ENCODE measurements at regions not wholly inside any gene's neighbourhood (a gene's known extent, or its start where the extent isn't known, plus 50 kb on each side); places are given as distances from the start of the nearest gene placed in this dataset.

DNA sequence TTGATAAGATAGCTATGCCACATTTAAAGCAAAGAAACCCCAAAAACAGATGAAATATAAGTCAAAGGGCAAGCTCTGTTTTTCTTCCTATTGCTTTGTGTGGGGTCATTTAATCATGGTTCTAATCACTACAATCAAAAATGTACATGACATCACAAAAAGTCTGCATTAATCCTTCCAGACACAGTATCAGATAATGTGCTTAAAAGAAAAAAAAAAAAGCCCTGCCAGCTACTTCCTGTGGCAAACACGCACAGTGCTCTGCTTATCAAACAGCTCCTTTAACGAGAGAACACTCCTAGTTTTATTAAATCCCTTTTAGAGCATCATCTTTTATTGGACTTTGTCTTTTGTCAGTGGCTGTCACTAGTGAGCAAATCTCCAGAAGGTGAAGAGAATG lies 1005.8 kb downstream of the GATA3 start:
- Histone ChIP-seq H3K27ac (replicated peaks) (no peak overlapping the region), H3K4me3 (replicated peaks; ENCODE audit: insufficient read depth, low read length) (no peak overlapping the region), H3K27me3 (ENCODE audit: insufficient read depth, poor library complexity, severe bottlenecking) (no peaks in the 10 kb centered on the region)
- DNase-seq (ENCODE audit: low read depth in 1 of 2, low spot score in 1 of 2), result no peak
- TF ChIP-seq, protein P1, sequence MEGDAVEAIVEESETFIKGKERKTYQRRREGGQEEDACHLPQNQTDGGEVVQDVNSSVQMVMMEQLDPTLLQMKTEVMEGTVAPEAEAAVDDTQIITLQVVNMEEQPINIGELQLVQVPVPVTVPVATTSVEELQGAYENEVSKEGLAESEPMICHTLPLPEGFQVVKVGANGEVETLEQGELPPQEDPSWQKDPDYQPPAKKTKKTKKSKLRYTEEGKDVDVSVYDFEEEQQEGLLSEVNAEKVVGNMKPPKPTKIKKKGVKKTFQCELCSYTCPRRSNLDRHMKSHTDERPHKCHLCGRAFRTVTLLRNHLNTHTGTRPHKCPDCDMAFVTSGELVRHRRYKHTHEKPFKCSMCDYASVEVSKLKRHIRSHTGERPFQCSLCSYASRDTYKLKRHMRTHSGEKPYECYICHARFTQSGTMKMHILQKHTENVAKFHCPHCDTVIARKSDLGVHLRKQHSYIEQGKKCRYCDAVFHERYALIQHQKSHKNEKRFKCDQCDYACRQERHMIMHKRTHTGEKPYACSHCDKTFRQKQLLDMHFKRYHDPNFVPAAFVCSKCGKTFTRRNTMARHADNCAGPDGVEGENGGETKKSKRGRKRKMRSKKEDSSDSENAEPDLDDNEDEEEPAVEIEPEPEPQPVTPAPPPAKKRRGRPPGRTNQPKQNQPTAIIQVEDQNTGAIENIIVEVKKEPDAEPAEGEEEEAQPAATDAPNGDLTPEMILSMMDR (IDR thresholded peaks at IDR 0.05; ENCODE audit: insufficient read depth, low read length), result no peak
- TF ChIP-seq POLR2AphosphoS5 (IDR thresholded peaks at IDR 0.05; ENCODE audit: low read depth) (no peak), SPI1 (IDR thresholded peaks at IDR 0.05; ENCODE audit: borderline replicate concordance, low read depth) (no peak), GABPA (IDR thresholded peaks at IDR 0.05; ENCODE audit: low read depth) (no peak)
- TF ChIP-seq, protein P2, sequence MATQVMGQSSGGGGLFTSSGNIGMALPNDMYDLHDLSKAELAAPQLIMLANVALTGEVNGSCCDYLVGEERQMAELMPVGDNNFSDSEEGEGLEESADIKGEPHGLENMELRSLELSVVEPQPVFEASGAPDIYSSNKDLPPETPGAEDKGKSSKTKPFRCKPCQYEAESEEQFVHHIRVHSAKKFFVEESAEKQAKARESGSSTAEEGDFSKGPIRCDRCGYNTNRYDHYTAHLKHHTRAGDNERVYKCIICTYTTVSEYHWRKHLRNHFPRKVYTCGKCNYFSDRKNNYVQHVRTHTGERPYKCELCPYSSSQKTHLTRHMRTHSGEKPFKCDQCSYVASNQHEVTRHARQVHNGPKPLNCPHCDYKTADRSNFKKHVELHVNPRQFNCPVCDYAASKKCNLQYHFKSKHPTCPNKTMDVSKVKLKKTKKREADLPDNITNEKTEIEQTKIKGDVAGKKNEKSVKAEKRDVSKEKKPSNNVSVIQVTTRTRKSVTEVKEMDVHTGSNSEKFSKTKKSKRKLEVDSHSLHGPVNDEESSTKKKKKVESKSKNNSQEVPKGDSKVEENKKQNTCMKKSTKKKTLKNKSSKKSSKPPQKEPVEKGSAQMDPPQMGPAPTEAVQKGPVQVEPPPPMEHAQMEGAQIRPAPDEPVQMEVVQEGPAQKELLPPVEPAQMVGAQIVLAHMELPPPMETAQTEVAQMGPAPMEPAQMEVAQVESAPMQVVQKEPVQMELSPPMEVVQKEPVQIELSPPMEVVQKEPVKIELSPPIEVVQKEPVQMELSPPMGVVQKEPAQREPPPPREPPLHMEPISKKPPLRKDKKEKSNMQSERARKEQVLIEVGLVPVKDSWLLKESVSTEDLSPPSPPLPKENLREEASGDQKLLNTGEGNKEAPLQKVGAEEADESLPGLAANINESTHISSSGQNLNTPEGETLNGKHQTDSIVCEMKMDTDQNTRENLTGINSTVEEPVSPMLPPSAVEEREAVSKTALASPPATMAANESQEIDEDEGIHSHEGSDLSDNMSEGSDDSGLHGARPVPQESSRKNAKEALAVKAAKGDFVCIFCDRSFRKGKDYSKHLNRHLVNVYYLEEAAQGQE (IDR thresholded peaks at IDR 0.05; ENCODE audit: insufficient replicate concordance, low read depth), result no peak

DNA sequence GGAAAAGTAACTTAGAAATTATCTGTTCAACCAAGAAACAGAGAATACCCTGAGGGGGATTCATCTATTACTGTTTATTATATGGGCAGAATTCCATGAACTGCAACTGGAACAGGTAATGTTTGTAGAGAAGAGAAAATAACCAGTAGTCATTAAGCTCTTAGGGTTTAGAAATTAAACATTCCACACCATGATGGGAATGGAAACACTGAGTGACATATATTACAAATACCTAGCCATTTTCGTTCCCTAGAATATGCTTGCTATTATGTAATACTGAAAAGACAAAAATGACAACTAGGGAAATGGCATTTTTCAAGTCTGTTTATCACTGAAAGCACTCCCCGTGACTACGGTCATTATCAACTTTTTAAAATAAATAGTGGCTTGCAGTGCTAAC lies 1007.4 kb downstream of the GATA3 start:
- no peak overlapping the region for H3K27ac ChIP-seq (replicated peaks)
- DNase-seq (ENCODE audit: low read depth in 1 of 2, low spot score in 1 of 2), result no peak
- no peak overlapping the region for H3K4me3 ChIP-seq (replicated peaks; ENCODE audit: insufficient read depth, low read length)

DNA sequence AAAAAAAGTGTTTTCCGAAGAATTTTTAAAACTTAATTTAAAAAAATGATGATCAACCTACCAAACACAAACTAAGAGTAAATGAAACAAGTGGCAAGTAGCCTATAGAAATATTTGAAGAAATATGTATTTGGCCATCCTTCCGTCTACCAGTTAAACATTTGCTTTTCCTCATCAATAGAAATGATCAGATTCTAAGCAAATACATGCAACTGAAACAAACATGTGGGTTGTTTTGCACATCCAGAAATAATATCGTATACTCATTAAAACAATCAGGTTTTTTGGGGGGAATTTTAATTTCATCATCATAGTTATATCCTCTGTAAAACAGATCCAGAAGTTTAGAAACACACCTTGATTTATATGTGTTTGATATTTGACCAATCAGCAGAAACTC lies 1011.7 kb downstream of the GATA3 start:
- TF ChIP-seq, protein P1 (IDR thresholded peaks at IDR 0.05; ENCODE audit: insufficient read depth, low read length), result no peak
- TF ChIP-seq, protein P2 (IDR thresholded peaks at IDR 0.05; ENCODE audit: insufficient replicate concordance, low read depth), result no peak
- TF ChIP-seq SPI1 (IDR thresholded peaks at IDR 0.05; ENCODE audit: borderline replicate concordance, low read depth) (no peak), GABPA (IDR thresholded peaks at IDR 0.05; ENCODE audit: low read depth) (no peak), POLR2AphosphoS5 (IDR thresholded peaks at IDR 0.05; ENCODE audit: low read depth) (no peak)
- DNase-seq (ENCODE audit: low read depth in 1 of 2, low spot score in 1 of 2), result no peak
- Histone ChIP-seq H3K27me3 (ENCODE audit: insufficient read depth, poor library complexity, severe bottlenecking) (no peaks in the 10 kb centered on the region), H3K4me3 (replicated peaks; ENCODE audit: insufficient read depth, low read length) (no peak overlapping the region), H3K27ac (replicated peaks) (no peak overlapping the region)

More for the DNA sequence above, 1007.4 kb downstream of the GATA3 start:
- no peak for TF ChIP-seq POLR2AphosphoS5 (IDR thresholded peaks at IDR 0.05; ENCODE audit: low read depth)
- TF ChIP-seq, protein P1 (IDR thresholded peaks at IDR 0.05; ENCODE audit: insufficient read depth, low read length), result no peak
- no peak for TF ChIP-seq GABPA (IDR thresholded peaks at IDR 0.05; ENCODE audit: low read depth)
- TF ChIP-seq SPI1 (IDR thresholded peaks at IDR 0.05; ENCODE audit: borderline replicate concordance, low read depth), result no peak
- no peaks in the 10 kb centered on the region for H3K27me3 ChIP-seq (ENCODE audit: insufficient read depth, poor library complexity, severe bottlenecking)

DNA sequence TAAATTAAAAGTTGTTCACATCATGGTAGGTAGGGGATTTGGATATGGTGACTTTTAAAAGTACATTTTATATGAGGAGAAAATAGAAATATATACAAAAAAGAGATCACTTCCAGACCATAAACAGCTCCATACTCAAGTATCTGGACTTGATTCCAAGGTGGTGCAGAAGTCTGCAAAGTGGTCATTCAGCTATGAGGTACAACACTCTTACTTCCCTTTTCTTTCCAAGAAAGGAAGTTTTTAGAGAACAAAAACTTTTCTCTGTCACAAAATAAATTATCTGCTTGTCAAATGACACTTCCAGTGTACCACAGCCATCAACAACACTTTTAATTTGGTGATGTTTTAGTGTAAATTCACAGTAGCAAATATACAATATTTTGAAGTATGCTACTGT lies 1013.5 kb downstream of the GATA3 start:
- no peak overlapping the region for H3K4me3 ChIP-seq (replicated peaks; ENCODE audit: insufficient read depth, low read length)
- TF ChIP-seq SPI1 (IDR thresholded peaks at IDR 0.05; ENCODE audit: borderline replicate concordance, low read depth), result no peak
- TF ChIP-seq GABPA (IDR thresholded peaks at IDR 0.05; ENCODE audit: low read depth), result no peak
- TF ChIP-seq POLR2AphosphoS5 (IDR thresholded peaks at IDR 0.05; ENCODE audit: low read depth), result no peak
- TF ChIP-seq, protein P2 (IDR thresholded peaks at IDR 0.05; ENCODE audit: insufficient replicate concordance, low read depth), result no peak
- TF ChIP-seq, protein P1 (IDR thresholded peaks at IDR 0.05; ENCODE audit: insufficient read depth, low read length), result no peak
- no peak overlapping the region for H3K27ac ChIP-seq (replicated peaks)
- H3K27me3 ChIP-seq (ENCODE audit: insufficient read depth, poor library complexity, severe bottlenecking), result no peaks in the 10 kb centered on the region
- DNase-seq (ENCODE audit: low read depth in 1 of 2, low spot score in 1 of 2), result no peak

Measured in HL-60 (cell line).